ENCODE measurements at regions not wholly inside any gene's neighbourhood (a gene's known extent, or its start where the extent isn't known, plus 50 kb on each side); places are given as distances from the start of the nearest gene placed in this dataset.
A peak's percentile ranks its signal among the peaks of the same experiment; 100 is the strongest.
"Not testable (repeated sequence)": the region's sequence is repeated elsewhere in the genome, so short reads cannot be mapped to it uniquely, and the experiment has no call there.

- no peak for DNase-seq (ENCODE audit: extremely low read depth in 1 of 2, low read depth in 1 of 2)
These were observed 52.2 kb upstream of the C10orf90 start for GRCh38 chr10:126722726-126723125.

GRCh38 chr10:126723226-126723625, 52.7 kb upstream of the C10orf90 start:
- DNase-seq (ENCODE audit: extremely low read depth in 1 of 2, low read depth in 1 of 2): no peak

GRCh38 chr10:126729314-126729870, 58.9 kb upstream of the C10orf90 start:
- DNase-seq (ENCODE audit: extremely low read depth in 1 of 2, low read depth in 1 of 2): no peak

DNA sequence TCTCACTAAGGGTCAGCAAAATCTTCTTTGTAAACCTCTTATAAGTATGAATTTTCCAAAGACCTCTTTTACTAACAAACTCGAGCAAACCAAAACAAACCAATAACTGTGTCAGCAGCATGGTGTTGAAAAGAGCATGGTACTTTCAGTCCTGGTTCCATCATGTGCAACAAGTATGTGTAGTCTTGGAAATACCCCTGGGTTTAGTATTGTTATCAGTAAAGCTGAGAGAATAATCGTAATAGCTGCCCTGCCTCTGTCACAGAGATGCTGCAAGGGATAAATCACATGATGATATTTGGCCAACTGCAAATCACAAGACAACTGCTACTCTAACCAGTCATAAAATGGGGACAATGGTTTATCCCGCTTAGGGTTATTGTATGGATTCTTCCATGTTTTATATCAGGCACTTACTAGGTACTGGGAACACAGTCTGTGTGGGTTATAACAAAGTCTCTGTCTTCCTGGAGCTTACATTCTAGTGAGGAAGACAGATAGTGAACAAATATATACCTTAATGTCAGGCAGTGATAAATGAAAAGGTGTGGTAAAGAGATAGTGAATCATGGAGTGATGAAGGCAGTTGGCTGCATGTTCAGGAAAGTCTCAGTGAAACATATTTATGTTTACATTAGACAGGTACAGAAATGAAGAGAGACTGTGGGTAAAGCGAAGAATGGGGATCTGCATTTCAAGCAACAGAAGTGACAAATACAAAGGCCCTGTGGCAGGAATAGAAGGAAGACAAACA, 60.5 kb upstream of the C10orf90 start:
- no peak for DNase-seq (ENCODE audit: extremely low read depth in 1 of 2, low read depth in 1 of 2)

- no peak for DNase-seq (ENCODE audit: extremely low read depth in 1 of 2, low read depth in 1 of 2)
These were observed 61.1 kb upstream of the C10orf90 start for GRCh38 chr10:126731610-126731990.

DNA sequence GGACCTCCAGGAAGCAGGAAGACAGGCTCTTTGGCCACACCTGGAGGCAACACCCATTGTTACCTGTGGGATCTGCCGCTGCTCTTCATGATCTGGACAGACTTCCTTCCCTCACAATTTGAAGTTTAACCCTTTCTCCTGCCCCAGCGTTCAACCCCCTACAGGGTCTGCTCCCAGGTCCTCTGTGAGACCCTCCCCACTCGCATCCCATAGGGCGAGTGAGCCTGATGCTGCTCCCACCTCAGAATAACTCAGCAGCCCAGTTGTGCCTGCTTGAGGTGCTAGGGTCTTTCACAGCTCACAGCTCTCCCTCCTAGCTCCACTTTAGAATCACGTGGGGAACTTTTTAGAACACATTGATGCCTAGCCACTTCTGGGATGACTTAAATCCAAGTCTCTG, 61.8 kb upstream of the C10orf90 start:
- no peak for DNase-seq (ENCODE audit: extremely low read depth in 1 of 2, low read depth in 1 of 2)

DNA sequence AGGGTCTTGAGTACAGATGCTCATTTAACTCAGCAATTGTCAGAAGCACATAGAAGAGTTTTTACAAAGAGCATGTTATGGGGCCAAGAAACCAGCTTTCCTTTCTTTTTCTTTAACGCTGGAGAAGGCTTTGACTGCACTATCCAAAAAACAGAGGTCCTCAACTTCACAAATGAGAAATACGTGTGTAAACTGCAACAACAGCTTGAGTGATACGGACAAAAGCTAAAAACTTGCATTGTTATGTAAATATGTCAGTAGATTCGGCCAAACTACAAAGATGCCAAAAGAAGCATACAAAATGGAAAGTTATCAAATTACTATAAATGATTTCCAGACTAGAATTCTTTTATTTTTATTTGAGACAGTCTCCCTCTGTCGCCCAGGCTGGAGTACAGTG, 62.4 kb upstream of the C10orf90 start:
- DNase-seq (ENCODE audit: extremely low read depth in 1 of 2, low read depth in 1 of 2): no peak

- no peak for DNase-seq (ENCODE audit: extremely low read depth in 1 of 2, low read depth in 1 of 2)
These were observed 63.5 kb upstream of the C10orf90 start for GRCh38 chr10:126734015-126734414.

DNA sequence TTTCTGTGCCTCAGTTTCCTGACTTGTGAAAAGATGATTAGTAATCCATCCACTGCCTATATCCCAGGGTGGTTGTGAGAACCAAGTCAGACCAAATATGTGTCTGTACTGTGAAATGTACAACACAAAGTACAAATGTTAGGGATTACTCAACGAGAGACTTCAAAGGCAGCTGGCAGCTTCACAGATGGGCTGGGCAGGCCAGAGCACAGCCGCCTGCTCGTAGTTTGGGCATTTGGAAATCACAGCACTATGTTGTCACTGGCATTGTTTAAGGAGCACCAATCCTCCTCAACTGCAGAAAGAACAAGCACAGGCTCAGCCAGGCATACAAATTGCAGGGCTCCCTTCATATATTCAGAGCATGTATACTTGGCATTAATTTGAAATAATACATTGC, 64.5 kb upstream of the C10orf90 start:
- no peak for DNase-seq (ENCODE audit: extremely low read depth in 1 of 2, low read depth in 1 of 2)

- no peak for DNase-seq (ENCODE audit: extremely low read depth in 1 of 2, low read depth in 1 of 2)
These were observed 65.6 kb upstream of the C10orf90 start for GRCh38 chr10:126736142-126736541.

DNA sequence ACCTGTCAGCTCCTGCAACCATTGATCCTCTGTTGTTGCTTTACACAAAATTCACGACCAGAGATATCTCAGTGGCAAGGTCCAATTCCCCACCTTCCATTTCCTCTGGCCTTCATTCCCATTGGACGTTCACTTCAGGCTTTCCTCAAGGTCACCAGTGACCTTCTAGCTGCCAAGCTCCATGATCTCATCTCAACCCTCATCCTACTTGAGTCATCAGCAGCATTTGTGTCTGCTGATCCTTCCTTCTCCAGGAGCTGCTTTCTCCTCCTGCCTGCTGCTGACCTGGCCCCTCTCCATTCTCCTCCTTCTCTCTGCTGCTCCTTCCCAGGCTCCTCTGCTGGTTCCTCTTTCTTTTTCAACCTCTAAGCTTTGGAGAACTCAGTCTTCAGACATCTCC, 66.2 kb upstream of the C10orf90 start:
- no peak for DNase-seq (ENCODE audit: extremely low read depth in 1 of 2, low read depth in 1 of 2)

DNA sequence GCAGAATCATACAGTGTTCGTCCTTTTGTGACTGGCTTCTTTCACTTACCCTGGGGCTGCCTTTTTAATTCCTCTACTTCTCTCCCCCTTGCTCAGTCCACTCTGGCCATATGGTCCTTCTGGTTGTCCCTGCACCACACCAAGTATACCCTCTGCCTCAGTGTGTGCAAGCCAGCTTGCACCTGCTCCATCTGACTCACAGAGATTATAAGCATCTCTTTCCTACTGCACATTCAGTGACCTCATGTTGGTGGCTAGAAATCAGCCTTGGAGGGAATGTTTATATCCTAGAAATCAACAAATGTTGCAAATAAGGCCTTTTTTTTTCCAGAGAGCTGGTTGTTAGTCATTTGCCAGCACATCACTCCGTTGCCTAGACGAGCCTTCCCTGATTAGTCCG, 67.5 kb upstream of the C10orf90 start:
- no peak for DNase-seq (ENCODE audit: extremely low read depth in 1 of 2, low read depth in 1 of 2)

DNA sequence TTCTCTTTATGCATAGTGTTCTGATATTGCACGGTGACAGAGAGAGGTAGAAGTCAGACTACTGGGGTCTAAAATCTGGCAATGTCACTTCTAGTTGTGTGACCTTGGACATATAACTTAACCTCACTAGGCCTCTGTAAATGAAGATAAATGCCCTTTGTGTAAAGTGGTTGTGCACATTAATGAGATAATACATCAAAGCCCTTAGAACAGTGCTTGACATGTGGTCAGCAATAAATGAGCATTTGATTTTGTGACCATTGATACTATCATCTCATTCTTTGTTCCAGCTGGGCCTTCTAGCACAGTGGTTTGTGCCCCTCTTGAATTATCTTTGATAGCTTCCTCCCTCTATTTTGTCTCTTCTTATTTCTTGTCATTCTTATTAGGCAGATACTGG, 74.1 kb upstream of the C10orf90 start:
- no peak for DNase-seq (ENCODE audit: extremely low read depth in 1 of 2, low read depth in 1 of 2)

- DNase-seq (ENCODE audit: extremely low read depth in 1 of 2, low read depth in 1 of 2): peak in 1 of 2 donors; percentile 16
These were observed 78.6 kb upstream of the C10orf90 start for GRCh38 chr10:126749015-126749655.

DNA sequence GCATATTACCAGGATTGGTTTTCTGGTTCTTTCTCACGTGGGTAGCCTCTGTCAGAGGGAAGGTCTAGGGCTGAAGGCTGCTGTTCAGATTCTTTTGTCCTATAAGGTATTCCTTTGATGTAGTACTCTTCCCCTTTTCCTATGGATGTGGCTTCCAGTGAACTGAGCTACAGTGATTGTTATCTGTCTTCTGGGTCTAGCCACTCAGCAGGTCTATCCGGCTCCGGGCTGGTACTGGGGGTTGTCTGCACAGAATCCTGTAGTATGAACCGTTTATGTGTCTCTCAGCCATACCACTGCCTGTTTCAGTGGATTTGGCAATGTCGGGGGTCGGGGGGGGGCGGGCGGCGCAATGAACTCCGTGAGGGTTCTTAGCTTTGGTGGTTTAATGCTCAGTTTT, 84.5 kb upstream of the C10orf90 start:
- no peak for DNase-seq (ENCODE audit: extremely low read depth in 1 of 2, low read depth in 1 of 2)

GRCh38 chr10:126758867-126759266, 88.4 kb upstream of the C10orf90 start:
- no peak for DNase-seq (ENCODE audit: extremely low read depth in 1 of 2, low read depth in 1 of 2)

- DNase-seq (ENCODE audit: extremely low read depth in 1 of 2, low read depth in 1 of 2): no peak
These were observed 89.0 kb upstream of the C10orf90 start for GRCh38 chr10:126759531-126759930.

DNA sequence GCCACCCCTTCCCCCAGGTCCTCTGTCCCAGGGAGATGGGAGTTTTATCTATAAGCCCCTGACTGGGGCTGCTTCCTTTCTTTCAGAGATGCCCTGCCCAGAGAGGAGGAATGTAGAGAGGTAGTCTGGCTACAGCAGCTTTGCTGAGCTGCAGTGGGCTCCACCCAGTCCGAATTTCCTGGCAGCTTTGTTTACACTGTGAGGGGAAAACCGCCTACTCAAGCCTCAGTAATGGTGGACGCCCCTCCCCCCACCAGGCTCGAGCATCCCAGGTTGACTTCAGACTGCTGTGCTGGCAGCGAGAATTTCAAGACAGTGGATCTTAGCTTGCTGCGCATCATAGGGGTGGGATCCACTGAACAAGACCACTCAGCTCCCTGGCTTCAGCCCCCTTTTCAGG, 96.2 kb upstream of the C10orf90 start:
- DNase-seq (ENCODE audit: extremely low read depth in 1 of 2, low read depth in 1 of 2): not testable (repeated sequence)

GRCh38 chr10:126770809-126771208, 100.3 kb upstream of the C10orf90 start:
- no peak for DNase-seq (ENCODE audit: extremely low read depth in 1 of 2, low read depth in 1 of 2)

DNA sequence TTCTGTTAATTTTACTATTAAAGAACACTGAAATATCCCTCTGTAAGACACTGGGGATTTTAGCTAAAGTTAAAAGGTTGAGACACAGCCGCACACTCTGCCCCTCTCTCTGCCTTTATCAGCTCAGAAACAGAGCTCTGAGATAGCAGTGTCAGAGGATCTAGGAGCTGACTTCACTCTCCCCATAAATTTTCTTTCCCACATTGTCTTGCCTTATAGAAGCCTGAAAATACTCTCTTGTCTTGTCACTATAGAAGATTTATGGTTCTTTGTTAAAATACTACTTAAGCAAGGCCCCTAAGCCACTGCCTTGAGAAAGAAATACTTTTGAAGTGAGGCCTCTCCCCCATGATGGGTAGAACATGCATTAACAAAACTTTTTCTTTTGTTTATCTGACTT, 105.7 kb upstream of the C10orf90 start:
- no peak for DNase-seq (ENCODE audit: extremely low read depth in 1 of 2, low read depth in 1 of 2)

GRCh38 chr10:126777714-126778113, 107.2 kb upstream of the C10orf90 start:
- DNase-seq (ENCODE audit: extremely low read depth in 1 of 2, low read depth in 1 of 2): no peak

DNA sequence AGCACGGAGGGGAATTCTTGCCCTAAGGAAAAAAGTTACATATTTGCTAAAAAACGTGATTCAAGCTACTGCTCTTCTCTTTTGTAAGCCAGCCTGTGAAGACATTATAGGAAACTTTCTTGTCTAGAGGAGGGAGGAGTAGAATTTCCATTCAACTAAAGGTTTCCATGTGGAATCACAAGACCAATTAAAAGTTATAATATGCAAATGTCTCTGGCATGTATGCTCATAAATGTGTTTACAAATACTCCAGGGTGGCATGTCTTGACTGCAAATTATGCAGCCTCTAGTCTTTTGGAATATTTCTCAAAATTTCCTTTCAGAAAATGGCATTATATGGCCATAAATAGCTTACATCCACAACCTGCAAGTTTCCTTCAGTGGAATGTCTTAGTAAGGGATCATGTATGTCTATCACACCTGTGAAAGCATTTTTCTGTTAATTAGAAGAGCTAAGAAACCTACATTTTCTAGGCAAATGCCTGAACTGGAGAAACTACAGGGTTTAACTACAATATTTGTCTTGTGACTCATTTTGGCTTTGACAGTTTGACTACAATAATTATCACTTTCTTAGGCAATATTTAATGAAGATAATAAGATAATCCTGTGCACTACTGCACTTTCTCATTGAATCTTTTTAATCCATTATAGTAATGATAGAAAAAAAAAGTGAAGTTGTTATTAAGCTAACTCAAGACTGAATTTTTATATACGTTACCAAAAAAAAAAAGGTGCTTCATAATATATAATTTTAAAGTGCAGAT, 111.1 kb upstream of the C10orf90 start:
- no peak for DNase-seq (ENCODE audit: extremely low read depth in 1 of 2, low read depth in 1 of 2)
